Spinal cord (tissue), 9 donors: ENCODE measurements at regions not wholly inside any gene's neighbourhood (a gene's known extent, or its start where the extent isn't known, plus 50 kb on each side); places are given as distances from the start of the nearest gene placed in this dataset.

Experiments used
- DNase-seq, 6 donors: peaks; one replicate each; pipeline versions ENCODE4 v3.0.0 to v3.0.0-alpha.2; 2013 to 2015; ENCODE audit warnings: low spot score in 6 of 6, low read depth in 4 of 6
- H3K27ac ChIP-seq: one replicate; pipeline ENCODE4 v1.5.1; 2013; ENCODE audit warnings: low read depth, low read length, control low read depth
- H3K27me3 ChIP-seq: one replicate; pipeline ENCODE4 v1.6.1; 2013; ENCODE audit warnings: low read length; ENCODE audit not compliant: control insufficient read depth, insufficient read depth
- H3K36me3 ChIP-seq: one replicate; pipeline ENCODE4 v1.6.1; 2013; ENCODE audit warnings: low read length; ENCODE audit not compliant: control insufficient read depth, insufficient read depth
- H3K4me1 ChIP-seq: one replicate; pipeline ENCODE4 v1.6.1; 2013; ENCODE audit warnings: low read length; ENCODE audit not compliant: control insufficient read depth, insufficient read depth
- H3K4me3 ChIP-seq: one replicate; pipeline ENCODE4 v1.5.1; 2013; ENCODE audit warnings: low read depth, low read length, control low read depth
- H3K9me3 ChIP-seq: one replicate; pipeline ENCODE4 v1.6.1; 2013; ENCODE audit warnings: low read length; ENCODE audit not compliant: control insufficient read depth, insufficient read depth
- WGBS: methylation state at CpG from one replicate; pipeline ENCODE4 v1.1.5; 2013; ENCODE audit warnings: missing lambda C conversion rate; ENCODE audit not compliant: insufficient coverage; 5-methylcytosine and 5-hydroxymethylcytosine counted together
- donor health status: healthy.

DNA sequence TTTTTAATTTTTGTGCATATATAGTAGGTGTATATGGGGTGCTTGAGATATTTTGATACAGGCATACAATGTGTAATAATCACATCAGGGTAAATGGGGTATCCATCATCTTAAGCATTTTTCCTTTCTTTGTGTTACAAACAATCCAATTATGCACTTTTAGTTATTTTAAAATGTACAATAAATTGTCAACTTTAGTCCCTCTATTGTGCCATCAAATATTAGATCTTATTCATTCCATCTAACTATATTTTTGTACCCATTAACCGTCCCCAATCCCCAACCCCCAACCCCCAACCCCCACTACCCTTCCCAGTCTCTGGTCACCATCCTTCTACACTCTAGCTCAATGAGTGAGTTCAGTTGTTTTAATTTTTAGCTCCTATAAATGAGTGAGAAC is 335.1 kb upstream of the C11orf87 start:
- Histone ChIP-seq H3K27me3 (no peaks in the 10 kb centered on the region), H3K36me3 (no peaks in the 10 kb centered on the region), H3K4me3 (no peak overlapping the region), H3K27ac (no peak overlapping the region), H3K9me3 (no peaks in the 10 kb centered on the region), H3K4me1 (no peaks in the 10 kb centered on the region)
- WGBS, result no CpG with 5 or more reads among the region's 1 CpG
- no peak for DNase-seq

DNA sequence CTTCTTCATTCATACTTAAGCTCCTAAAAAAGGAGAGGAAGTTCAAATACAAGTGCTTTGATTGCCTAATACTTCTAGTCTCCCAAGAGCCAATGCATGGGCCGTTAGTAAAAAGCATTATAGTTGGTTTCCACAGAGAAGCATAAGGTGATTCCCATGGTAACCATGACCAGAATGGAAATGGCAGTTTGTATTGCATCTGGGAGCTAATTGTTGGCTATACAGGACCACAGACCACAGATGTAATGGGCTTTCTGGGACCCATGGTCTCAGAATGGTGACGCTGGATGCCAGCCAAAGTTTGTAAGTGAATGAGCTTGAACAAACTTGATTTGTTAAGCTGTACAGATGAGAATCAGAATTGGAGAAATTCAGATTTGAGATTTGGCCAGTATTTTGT is 333.9 kb upstream of the C11orf87 start:
- Histone ChIP-seq H3K4me1 (no peaks in the 10 kb centered on the region), H3K36me3 (no peaks in the 10 kb centered on the region), H3K4me3 (no peak overlapping the region), H3K27ac (no peak overlapping the region), H3K27me3 (no peaks in the 10 kb centered on the region), H3K9me3 (no peaks in the 10 kb centered on the region)
- peak in 2 of 6 donors; percentile 26 to 89 for DNase-seq
- WGBS, result 36% methylated on average over 1 of the region's 2 CpGs

DNA sequence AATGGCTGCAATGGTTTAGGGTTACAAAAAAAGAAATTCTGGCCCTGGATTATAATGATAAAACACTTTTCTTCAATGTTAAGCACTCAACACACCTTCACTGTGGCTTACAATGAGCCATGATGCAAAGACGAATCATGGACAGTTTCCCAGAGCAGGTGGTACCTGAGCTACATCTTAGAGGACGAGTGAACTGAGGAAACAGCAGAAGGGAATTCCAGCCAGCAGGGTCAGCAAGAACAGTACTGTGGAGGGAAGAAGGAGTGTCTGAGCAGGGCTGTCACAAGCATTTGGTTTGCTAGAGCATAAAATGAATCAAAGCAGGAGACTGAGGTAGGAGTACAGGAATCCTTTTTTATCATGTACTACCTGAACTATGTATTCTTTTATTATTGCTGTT is 332.8 kb upstream of the C11orf87 start:
- Histone ChIP-seq H3K27ac (no peak overlapping the region), H3K4me1 (no peaks in the 10 kb centered on the region), H3K36me3 (no peaks in the 10 kb centered on the region), H3K9me3 (no peaks in the 10 kb centered on the region), H3K4me3 (no peak overlapping the region), H3K27me3 (no peaks in the 10 kb centered on the region)
- no peak for DNase-seq
- WGBS, result 58% methylated on average over 2 of the region's 2 CpGs

DNA sequence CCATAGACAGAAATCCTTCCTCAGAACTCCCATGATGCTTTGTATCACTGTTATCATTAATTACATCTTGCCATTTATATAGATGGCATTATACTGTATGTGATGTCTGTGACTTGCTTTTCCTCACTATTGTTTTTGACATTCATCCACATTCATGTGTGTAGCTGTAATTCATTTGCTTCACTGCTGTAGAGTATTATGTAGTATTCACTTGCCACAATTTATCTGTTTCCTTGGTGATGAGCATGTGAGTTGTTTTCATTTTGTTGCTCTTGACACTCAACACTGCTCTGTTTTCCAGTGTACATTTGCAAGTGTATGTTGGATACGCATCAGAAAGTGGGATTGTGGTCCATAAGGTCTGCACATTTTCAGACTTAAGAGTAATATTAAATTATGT is 328.6 kb upstream of the C11orf87 start:
- no peak for DNase-seq
- Histone ChIP-seq H3K4me3 (no peak overlapping the region), H3K9me3 (no peaks in the 10 kb centered on the region), H3K4me1 (no peaks in the 10 kb centered on the region), H3K27me3 (no peaks in the 10 kb centered on the region), H3K27ac (no peak overlapping the region), H3K36me3 (no peaks in the 10 kb centered on the region)
- WGBS, result no CpG with 5 or more reads among the region's 1 CpG

DNA sequence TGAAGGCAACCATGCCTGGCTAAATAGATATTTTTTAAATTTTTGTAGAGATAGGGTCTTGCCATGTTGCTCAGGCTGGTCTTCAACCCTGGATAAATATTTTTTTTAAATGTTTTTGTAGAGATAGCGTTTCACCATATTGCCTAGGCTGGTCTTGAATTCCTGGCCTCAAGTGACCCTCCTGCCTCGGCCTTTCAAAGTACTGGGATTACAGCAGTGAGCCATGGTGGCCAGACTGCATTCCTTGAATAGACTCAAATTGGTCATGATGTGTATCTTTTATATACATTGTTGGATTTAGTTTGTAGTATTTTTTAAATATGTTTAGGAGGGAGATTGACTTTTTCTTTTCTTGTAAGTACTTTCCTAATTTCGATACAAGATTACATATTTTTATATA is 325.7 kb upstream of the C11orf87 start:
- Histone ChIP-seq H3K27ac (no peak overlapping the region), H3K36me3 (no peaks in the 10 kb centered on the region), H3K4me1 (no peaks in the 10 kb centered on the region), H3K4me3 (no peak overlapping the region), H3K9me3 (no peaks in the 10 kb centered on the region), H3K27me3 (no peaks in the 10 kb centered on the region)
- DNase-seq, result no peak
- WGBS, result 95% methylated on average over 2 of the region's 3 CpGs

DNA sequence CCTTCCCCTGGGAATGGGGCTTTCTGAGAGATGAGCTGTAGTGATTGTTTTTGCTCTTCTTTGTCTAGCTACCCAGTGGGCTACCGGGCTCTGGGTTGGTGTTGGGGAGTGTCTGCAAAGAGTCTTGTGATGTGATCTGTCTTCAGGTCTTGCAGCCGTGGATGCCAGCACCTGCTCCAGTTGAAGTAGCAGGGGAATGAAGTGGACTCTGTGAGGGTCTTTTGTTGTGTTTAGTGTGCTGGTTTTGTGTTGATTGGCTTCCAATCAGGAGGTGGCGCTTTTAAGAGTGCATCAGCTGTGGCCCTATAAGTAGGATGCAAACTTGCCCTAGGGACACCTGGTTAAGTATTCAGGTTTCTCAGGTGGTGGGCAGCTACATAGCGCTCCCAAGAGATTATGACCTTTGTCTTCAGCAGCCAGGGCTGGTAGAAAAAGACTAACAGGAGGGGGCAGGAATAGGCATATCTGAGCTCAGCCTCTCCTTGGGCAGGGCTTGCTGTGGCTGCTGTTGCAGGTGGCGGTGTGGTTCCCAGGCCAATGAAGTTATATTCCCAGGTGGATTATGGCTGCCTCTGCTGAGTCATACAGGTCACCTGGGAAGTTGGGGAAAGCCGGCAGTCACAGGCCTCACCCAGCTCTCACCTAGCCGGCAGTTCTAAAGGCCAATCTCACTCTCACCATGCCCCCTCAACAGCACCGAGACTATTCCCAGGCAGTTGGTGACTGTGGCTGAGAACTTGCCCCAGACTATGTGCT is 315.7 kb upstream of the C11orf87 start:
- H3K36me3 ChIP-seq, result no peaks in the 10 kb centered on the region
- no peaks in the 10 kb centered on the region for H3K9me3 ChIP-seq
- H3K27ac ChIP-seq, result no peak overlapping the region
- WGBS, result 77% methylated on average over 7 of the region's 8 CpGs
- H3K4me1 ChIP-seq, result no peaks in the 10 kb centered on the region
- no peak overlapping the region for H3K4me3 ChIP-seq
- H3K27me3 ChIP-seq, result no peaks in the 10 kb centered on the region
- DNase-seq, result no peak

DNA sequence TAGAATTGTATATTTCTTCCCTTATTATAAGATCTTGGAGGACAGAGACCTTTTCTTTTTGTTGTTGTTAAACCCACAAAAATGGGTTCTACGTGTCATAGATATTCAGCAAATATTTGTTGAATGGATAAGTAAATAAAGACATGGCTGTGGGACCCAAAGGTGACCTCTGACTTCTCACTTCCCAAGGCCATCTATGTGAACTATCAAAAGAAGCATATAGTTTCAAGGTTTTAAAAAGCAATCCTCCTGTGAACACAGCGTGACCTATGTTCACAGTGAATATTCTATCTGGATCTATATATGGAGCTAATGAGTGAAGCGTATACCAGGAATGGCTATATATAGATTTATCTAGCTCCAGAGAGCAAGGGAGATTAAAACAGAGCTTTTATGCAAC is 312.8 kb upstream of the C11orf87 start:
- Histone ChIP-seq H3K9me3 (no peaks in the 10 kb centered on the region), H3K4me3 (no peak overlapping the region), H3K27ac (no peak overlapping the region), H3K27me3 (no peaks in the 10 kb centered on the region), H3K4me1 (peaks cover 10% of the 10 kb centered on the region), H3K36me3 (no peaks in the 10 kb centered on the region)
- no peak for DNase-seq
- WGBS, result no CpG with 5 or more reads among the region's 3 CpGs

DNA sequence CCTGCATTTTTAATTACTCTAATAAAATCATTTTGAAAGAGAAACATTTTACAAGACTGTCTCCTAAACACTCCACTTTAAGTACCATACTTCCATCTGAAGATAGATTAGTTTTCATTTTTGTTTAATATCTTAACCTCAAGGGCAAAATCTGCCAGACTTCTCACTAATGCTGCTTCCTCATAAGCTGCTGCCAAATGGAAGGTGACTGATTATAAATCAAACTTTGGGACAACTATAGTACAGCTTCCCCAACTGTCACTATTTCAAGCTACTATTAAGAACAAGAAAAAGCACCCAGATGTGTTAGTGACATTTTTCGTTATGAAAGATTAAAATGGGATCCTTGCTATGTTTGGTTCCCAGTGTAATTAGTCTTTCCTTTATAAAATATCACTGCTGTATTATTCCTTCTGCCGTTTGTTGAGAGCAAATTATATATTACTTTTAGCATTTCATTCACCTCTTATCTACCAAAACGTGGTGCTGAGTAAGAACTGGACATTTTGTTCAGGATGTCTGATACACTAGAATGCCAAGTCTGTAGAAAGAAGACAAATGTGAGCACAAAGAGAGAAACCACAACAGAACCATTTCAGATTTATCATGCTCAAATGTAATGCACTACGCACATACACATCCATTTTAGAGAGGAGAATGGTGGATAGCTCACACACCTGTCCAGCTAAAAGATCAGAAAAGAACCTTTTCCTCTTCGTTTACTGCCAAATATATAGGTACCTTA is 312.2 kb upstream of the C11orf87 start:
- Histone ChIP-seq H3K9me3 (no peaks in the 10 kb centered on the region), H3K27ac (no peak overlapping the region), H3K4me3 (no peak overlapping the region), H3K27me3 (no peaks in the 10 kb centered on the region), H3K36me3 (no peaks in the 10 kb centered on the region), H3K4me1 (peaks cover 10% of the 10 kb centered on the region)
- peak in 1 of 6 donors; percentile 83 for DNase-seq
- no CpG with 5 or more reads among the region's 5 CpGs for WGBS

DNA sequence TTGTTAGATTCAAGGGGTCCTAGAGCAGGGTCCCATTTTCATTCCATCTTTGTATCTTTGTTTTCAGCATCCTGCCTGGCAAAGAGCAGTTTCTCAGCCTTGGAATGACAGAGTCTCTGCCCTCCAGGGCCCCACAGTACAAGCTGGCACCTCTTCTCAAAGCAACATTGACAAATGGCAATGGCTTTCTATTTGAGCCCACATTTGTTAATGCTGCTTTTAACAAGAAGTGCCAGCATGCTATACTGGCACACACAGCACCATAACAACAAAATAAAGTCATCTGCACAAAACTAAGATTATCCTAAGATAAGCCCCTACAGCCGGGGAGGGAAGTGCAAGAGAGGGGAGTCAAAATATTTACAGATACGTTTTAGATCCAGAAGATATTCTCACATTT is 309.7 kb upstream of the C11orf87 start:
- Histone ChIP-seq H3K4me3 (no peak overlapping the region), H3K36me3 (no peaks in the 10 kb centered on the region), H3K9me3 (no peaks in the 10 kb centered on the region), H3K27ac (peak overlapping the region; percentile 49), H3K4me1 (peaks cover 10% of the 10 kb centered on the region), H3K27me3 (no peaks in the 10 kb centered on the region)
- no CpG with 5 or more reads among the region's 2 CpGs for WGBS
- DNase-seq, result peak in 3 of 6 donors; percentile 36 to 87 (median 77)

DNA sequence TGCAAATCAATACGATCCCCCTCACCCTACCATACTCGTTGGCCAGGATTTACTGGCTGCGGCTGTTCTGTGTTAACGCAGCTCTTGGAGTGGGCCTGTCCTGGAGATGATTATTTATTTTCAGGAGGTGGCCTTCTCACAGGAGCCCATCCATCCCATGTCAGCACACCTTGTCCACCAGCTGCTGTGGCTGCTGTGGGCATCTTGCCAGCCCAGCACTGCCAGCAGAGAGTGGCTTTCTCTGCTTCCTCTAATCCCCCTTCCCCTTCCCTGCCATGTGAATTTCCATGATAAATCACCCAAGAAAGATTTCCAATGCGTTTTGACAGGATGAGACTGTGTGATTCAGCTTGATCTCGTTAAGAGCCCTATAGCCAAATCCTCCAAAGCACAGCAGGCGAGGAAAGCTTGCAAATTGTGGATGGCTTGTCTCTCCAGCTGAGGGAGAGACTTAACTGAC is 309.1 kb upstream of the C11orf87 start:
- WGBS, result 40% methylated on average over 1 of the region's 7 CpGs
- no peaks in the 10 kb centered on the region for H3K9me3 ChIP-seq
- no peak overlapping the region for H3K4me3 ChIP-seq
- H3K4me1 ChIP-seq, result peaks cover 10% of the 10 kb centered on the region
- DNase-seq, result peak in 5 of 6 donors; percentile 33 to 87 (median 46)
- H3K36me3 ChIP-seq, result no peaks in the 10 kb centered on the region
- no peaks in the 10 kb centered on the region for H3K27me3 ChIP-seq
- peak overlapping the region; percentile 22 for H3K27ac ChIP-seq
